ENCODE measurements at regions not wholly inside any gene's neighbourhood (a gene's known extent, or its start where the extent isn't known, plus 50 kb on each side); places are given as distances from the start of the nearest gene placed in this dataset.

GRCh38 chr5:85605381-85605780, 1012.4 kb upstream of the COX7C start (continued):
- TF ChIP-seq KDM1A (IDR thresholded peaks at IDR 0.05; ENCODE audit: borderline replicate concordance) (no peak), MYC (IDR thresholded peaks at IDR 0.05; ENCODE audit: insufficient read depth, insufficient read length, insufficient replicate concordance, low read length, severe bottlenecking) (no peak), EP300 (IDR thresholded peaks at IDR 0.05; ENCODE audit: borderline replicate concordance in 1 of 2, control insufficient read depth in 1 of 2, low read depth in 2 of 2, low read length in 2 of 2) (no peak), MYB (IDR thresholded peaks at IDR 0.05; ENCODE audit: borderline replicate concordance, low read depth, low read length) (no peak), ASH2L (IDR thresholded peaks at IDR 0.05; ENCODE audit: borderline replicate concordance, low read depth) (no peak)

- ChIA-PET RAD21 (ENCODE audit: unreplicated experiment) (no interaction called here), SMC1A (ENCODE audit: uncharacterized antibody, unreplicated experiment) (no interaction called here), POLR2A (no interaction called here), CTCF (no interaction called here)
- 17% methylated on average over 3 of the region's 3 CpGs for WGBS (ENCODE audit: insufficient coverage, insufficient replicate concordance, low lambda C conversion rate, missing lambda C conversion rate)
- Histone ChIP-seq H3K36me3 (ENCODE audit: control insufficient read depth in 2 of 2, insufficient read depth in 2 of 2, low read length in 1 of 2) (no peaks in the 10 kb centered on the region), H3K4me2 (ENCODE audit: control insufficient read depth, insufficient read depth) (no peak overlapping the region), H3K9ac (ENCODE audit: control insufficient read depth, insufficient read depth, low read length) (no peak overlapping the region), H3K4me1 (ENCODE audit: control insufficient read depth, insufficient read depth, low read length) (no peaks in the 10 kb centered on the region), H2AFZ (ENCODE audit: control insufficient read depth, low read depth, low read length) (no peak overlapping the region), H3K79me2 (ENCODE audit: control insufficient read depth, insufficient read depth, low read length) (no peaks in the 10 kb centered on the region), H3K9me3 (replicated peaks; ENCODE audit: control insufficient read depth, insufficient read depth, low read length) (no peaks in the 10 kb centered on the region), H4K20me1 (ENCODE audit: control insufficient read depth, insufficient read depth) (no peaks in the 10 kb centered on the region), H3K27me3 (replicated peaks in 1 of 2; ENCODE audit: control insufficient read depth in 2 of 2, insufficient read depth in 2 of 2, low read length in 1 of 2) (no peaks in the 10 kb centered on the region), H3K4me3 (no peak overlapping the region), H3K27ac (ENCODE audit: control insufficient read depth, insufficient read depth) (no peak overlapping the region)
- ATAC-seq (no peak), FAIRE-seq (no peak), DNase-seq (ENCODE audit: low read depth, low spot score) (no peak)
- in situ Hi-C loops (cut with MboI), result no loop called here
- BruUV-seq (replicated peaks), result no TSS peak
- intact Hi-C loops (cut with micrococcal nuclease; ENCODE audit: unreplicated experiment), result no loop called here
- TF ChIP-seq NFIC (IDR thresholded peaks at IDR 0.05; ENCODE audit: low read depth, low read length) (no peak), POU2F2 (IDR thresholded peaks at IDR 0.05; ENCODE audit: borderline replicate concordance, low read depth, low read length) (no peak), NRF1 (conservative IDR thresholded peaks at IDR 0.05; ENCODE audit: low read depth, low read length) (no peak), CEBPB (IDR thresholded peaks at IDR 0.05; ENCODE audit: borderline replicate concordance in 1 of 2, low read depth in 2 of 2, low read length in 2 of 2) (no peak), ATF7 (IDR thresholded peaks at IDR 0.05; ENCODE audit: low read depth) (no peak), SREBF2 (IDR thresholded peaks at IDR 0.05; ENCODE audit: low read length) (no peak), YBX1 (IDR thresholded peaks at IDR 0.05) (no peak), PRDM15 (CRISPR knock-in tag; IDR thresholded peaks at IDR 0.05) (no peak), JUNB (IDR thresholded peaks at IDR 0.05) (no peak), HDGF (IDR thresholded peaks at IDR 0.05) (no peak)
- TF ChIP-seq, protein P1, sequence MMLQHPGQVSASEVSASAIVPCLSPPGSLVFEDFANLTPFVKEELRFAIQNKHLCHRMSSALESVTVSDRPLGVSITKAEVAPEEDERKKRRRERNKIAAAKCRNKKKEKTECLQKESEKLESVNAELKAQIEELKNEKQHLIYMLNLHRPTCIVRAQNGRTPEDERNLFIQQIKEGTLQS (IDR thresholded peaks at IDR 0.05; ENCODE audit: borderline replicate concordance, extremely low read depth, low read depth, low read length), result no peak
- TF ChIP-seq, protein P2, sequence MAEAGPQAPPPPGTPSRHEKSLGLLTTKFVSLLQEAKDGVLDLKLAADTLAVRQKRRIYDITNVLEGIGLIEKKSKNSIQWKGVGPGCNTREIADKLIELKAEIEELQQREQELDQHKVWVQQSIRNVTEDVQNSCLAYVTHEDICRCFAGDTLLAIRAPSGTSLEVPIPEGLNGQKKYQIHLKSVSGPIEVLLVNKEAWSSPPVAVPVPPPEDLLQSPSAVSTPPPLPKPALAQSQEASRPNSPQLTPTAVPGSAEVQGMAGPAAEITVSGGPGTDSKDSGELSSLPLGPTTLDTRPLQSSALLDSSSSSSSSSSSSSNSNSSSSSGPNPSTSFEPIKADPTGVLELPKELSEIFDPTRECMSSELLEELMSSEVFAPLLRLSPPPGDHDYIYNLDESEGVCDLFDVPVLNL (IDR thresholded peaks at IDR 0.05; ENCODE audit: low read depth, low read length), result no peak
These were observed 1003.3 kb upstream of the COX7C start for GRCh38 chr5:85614489-85614888.
